PFSK-1 (cell line): ENCODE measurements at regions not wholly inside any gene's neighbourhood (a gene's known extent, or its start where the extent isn't known, plus 50 kb on each side); places are given as distances from the start of the nearest gene placed in this dataset.

Experiments used
- REST ChIP-seq, 2 experiments: IDR thresholded peaks; 2 replicates each; pipeline versions ENCODE4 v1.6.1 to v1.8.0; 2011 to 2012; ENCODE audit warnings: low read depth in 2 of 2, low read length in 2 of 2, control low read depth in 1 of 2, inconsistent platforms in 1 of 2, mild to moderate bottlenecking in 1 of 2, moderate library complexity in 1 of 2; ENCODE audit not compliant: insufficient read depth in 1 of 2
- TAF1 ChIP-seq: IDR thresholded peaks from 2 replicates; pipeline ENCODE4 v1.6.1; 2012; ENCODE audit warnings: low read length, control low read depth, borderline replicate concordance; ENCODE audit not compliant: insufficient read depth

- TF ChIP-seq TAF1 (no peak), REST (IDR thresholded peaks at IDR 0.05; ENCODE audit: insufficient read depth in 1 of 2, low read depth in 2 of 2, low read length in 2 of 2) (no peak)
Observed at GRCh38 chr2:30356071-30356470, 91.0 kb upstream of the LCLAT1 start.
